Endothelial cell of umbilical vein (primary cell): ENCODE measurements at regions not wholly inside any gene's neighbourhood (a gene's known extent, or its start where the extent isn't known, plus 50 kb on each side); places are given as distances from the start of the nearest gene placed in this dataset.

Experiments used
- BruUV-seq: library from RNA; stranded (reverse); fragments of 400-500 nt; replicated peaks from 2 replicates; lab custom pipeline; 2021; lab: Mats Ljungman, UMichigan
- CTCF ChIA-PET: fragments of 300-600, 350-600 bp; sonication (Branson Sonifier 250); formaldehyde crosslinking; loops from one replicate; lab custom pipeline; 2021; ENCODE audit warnings: antibody characterized with exemption, inconsistent platforms; lab: Charles Lee
- POLR2A ChIA-PET: fragments of 300-600, 350-600 bp; sonication (Branson Sonifier 250); formaldehyde crosslinking; loops from one replicate; lab custom pipeline; 2021; ENCODE audit warnings: antibody characterized with exemption, inconsistent platforms; lab: Charles Lee
- DNase-seq: peaks from one replicate; pipeline ENCODE4 v3.0.0-alpha.2; 2011; ENCODE audit warnings: low read depth, low spot score
- FAIRE-seq: peaks from 2 replicates; lab custom pipeline; 2011; peaks lifted over from hg19 to GRCh38; lab: Jason Lieb, UNC
- H2AFZ ChIP-seq: 2 replicates; pipeline ENCODE4 v1.6.0; 2012; ENCODE audit warnings: low read depth, low read length, control low read depth, inconsistent platforms
- H3K27ac ChIP-seq: 2 replicates; pipeline ENCODE4 v1.5.1; 2011; ENCODE audit warnings: low read depth, mild to moderate bottlenecking, control low read depth, low read length, moderate library complexity; ENCODE audit not compliant: insufficient read depth
- H3K27me3 ChIP-seq, 2 experiments: 2 replicates each; pipeline versions ENCODE4 v1.6.0 to v1.6.1; 2011; ENCODE audit warnings: low read length in 2 of 2, mixed read lengths in 1 of 2; ENCODE audit not compliant: control insufficient read depth in 2 of 2, insufficient read depth in 2 of 2
- H3K36me3 ChIP-seq, 2 experiments: 2 replicates in 1 of 2; 3 replicates in 1 of 2; pipeline ENCODE4 v1.5.1; 2011; ENCODE audit warnings: low read length in 2 of 2, mild to moderate bottlenecking in 1 of 2, moderate library complexity in 1 of 2; ENCODE audit not compliant: control insufficient read depth in 2 of 2, insufficient read depth in 2 of 2; ENCODE audit errors: extremely low read depth in 1 of 2
- H3K4me1 ChIP-seq: 3 replicates; pipeline ENCODE4 v1.5.1; 2011; ENCODE audit warnings: mild to moderate bottlenecking, low read length; ENCODE audit not compliant: control insufficient read depth, insufficient read depth; ENCODE audit errors: extremely low read depth
- H3K4me2 ChIP-seq: 2 replicates; pipeline ENCODE4 v1.6.1; 2011; ENCODE audit warnings: low read length, control low read depth, mixed read lengths; ENCODE audit not compliant: insufficient read depth
- H3K4me3 ChIP-seq, 3 experiments: fragments of 200-600 bp in 1 of 3; sonication (generic), shearing (Covaris generic) in 1 of 3; replicated peaks in 1 of 3; 2 replicates each; pipeline ENCODE4 v1.5.1; 2011 to 2016; ENCODE audit warnings: control low read depth in 3 of 3, low read length in 3 of 3, mild to moderate bottlenecking in 2 of 3, inconsistent platforms in 1 of 3, low read depth in 1 of 3, moderate library complexity in 1 of 3; ENCODE audit not compliant: insufficient read depth in 1 of 3
- H3K79me2 ChIP-seq: 2 replicates; pipeline ENCODE4 v1.6.0; 2012; ENCODE audit warnings: low read length, inconsistent platforms; ENCODE audit not compliant: control insufficient read depth, insufficient read depth
- H3K9ac ChIP-seq: replicated peaks from 2 replicates; pipeline ENCODE3; 2011; ENCODE audit warnings: low read length, control low read depth; ENCODE audit not compliant: insufficient read depth; ENCODE audit errors: extremely low read depth
- H3K9me1 ChIP-seq: replicated peaks from 3 replicates; pipeline ENCODE4 v1.6.0; 2011; ENCODE audit warnings: mild to moderate bottlenecking, low read length; ENCODE audit not compliant: control insufficient read depth, insufficient read depth; ENCODE audit errors: extremely low read depth
- H3K9me3 ChIP-seq: replicated peaks from 2 replicates; pipeline ENCODE4 v1.5.1; 2012; ENCODE audit warnings: low read length, inconsistent platforms; ENCODE audit not compliant: control insufficient read depth, insufficient read depth
- H4K20me1 ChIP-seq: replicated peaks from 2 replicates; pipeline ENCODE3; 2011; ENCODE audit warnings: mild to moderate bottlenecking, low read length; ENCODE audit not compliant: control insufficient read depth, insufficient read depth; ENCODE audit errors: extremely low read depth
- CTCF ChIP-seq, 2 donors: IDR thresholded peaks; 1 replicate in 1 of 2; 2 replicates in 1 of 2; pipeline ENCODE4 v1.5.1; 2011; ENCODE audit warnings: low read length in 2 of 2, mild to moderate bottlenecking in 2 of 2, moderate library complexity in 2 of 2, control low read depth in 1 of 2, inconsistent platforms in 1 of 2, low read depth in 1 of 2; ENCODE audit not compliant: insufficient read depth in 1 of 2; ENCODE audit errors: extremely low read depth in 1 of 2
- EZH2 ChIP-seq: IDR thresholded peaks from 2 replicates; pipeline ENCODE4 v1.6.1; 2012; ENCODE audit warnings: borderline replicate concordance, low read depth, mild to moderate bottlenecking, moderate library complexity, low read length, inconsistent platforms; ENCODE audit not compliant: severe bottlenecking
- FOS ChIP-seq: IDR thresholded peaks from 2 replicates; pipeline ENCODE4 v1.6.1; 2011; ENCODE audit warnings: mild to moderate bottlenecking, low read length, moderate library complexity, borderline replicate concordance; ENCODE audit not compliant: insufficient read depth
- GATA2 ChIP-seq: IDR thresholded peaks from 2 replicates; pipeline ENCODE4 v1.7.0; 2011; ENCODE audit warnings: low read depth, mild to moderate bottlenecking, moderate library complexity, mixed read lengths, low read length; ENCODE audit not compliant: insufficient read length, insufficient read depth
- JUN ChIP-seq: IDR thresholded peaks from 2 replicates; pipeline ENCODE4 v1.6.1; 2011; ENCODE audit warnings: borderline replicate concordance, low read depth; ENCODE audit not compliant: insufficient read length, insufficient read depth
- MAX ChIP-seq: IDR thresholded peaks from 2 replicates; pipeline ENCODE4 v1.6.1; 2011; ENCODE audit not compliant: insufficient read depth, insufficient read length
- MYC ChIP-seq: IDR thresholded peaks from one replicate; pipeline ENCODE4 v1.6.1; 2011; ENCODE audit warnings: mild to moderate bottlenecking, low read depth, low read length
- POLR2A ChIP-seq: IDR thresholded peaks from 2 replicates; pipeline ENCODE4 v1.6.1; 2012; ENCODE audit warnings: low read depth, mild to moderate bottlenecking, control low read depth, low read length
- POLR2AphosphoS5 ChIP-seq: IDR thresholded peaks from 2 replicates; pipeline ENCODE4 v1.6.1; 2012; ENCODE audit warnings: low read depth, mild to moderate bottlenecking, control low read depth, low read length, moderate library complexity; ENCODE audit not compliant: insufficient read depth
- dilution Hi-C: fragments of 300-500 bp; cut with MboI; formaldehyde crosslinking; loops from one replicate; pipeline ENCODE4 v1.15.0; 2019; ENCODE audit warnings: low sequenced_read_pairs; ENCODE audit not compliant: extremely low pct_ligation_motif_present
- intact Hi-C: fragments of 100-400 bp; cut with micrococcal nuclease; formaldehyde crosslinking; loops from one replicate; pipeline ENCODE4 v1.10.0; 2022

GRCh38 chr19:33927789-33928457 lies 131.3 kb downstream of the KCTD15 start:
- dilution Hi-C loops (no loop called here), intact Hi-C loops (no loop called here)
- no peak overlapping the region for H2AFZ ChIP-seq
- H3K27ac ChIP-seq, result no peak overlapping the region
- H3K9me3 ChIP-seq, result no peaks in the 10 kb centered on the region
- H3K27me3 ChIP-seq, result no peaks in the 10 kb centered on the region
- BruUV-seq, result no TSS peak
- CTCF ChIA-PET, result no interaction called here
- POLR2A ChIA-PET, result no interaction called here
- H3K4me3 ChIP-seq, result no peak overlapping the region
- no peak overlapping the region for H3K4me2 ChIP-seq
- no peaks in the 10 kb centered on the region for H4K20me1 ChIP-seq
- TF ChIP-seq MAX (no peak), FOS (no peak), JUN (no peak), GATA2 (no peak)
- no peaks in the 10 kb centered on the region for H3K4me1 ChIP-seq
- DNase-seq (no peak), FAIRE-seq (no peak)
- H3K36me3 ChIP-seq, result no peaks in the 10 kb centered on the region
- no peaks in the 10 kb centered on the region for H3K79me2 ChIP-seq
- no peaks in the 10 kb centered on the region for H3K9me1 ChIP-seq
- H3K9ac ChIP-seq, result no peak overlapping the region

- Histone ChIP-seq H3K4me2 (no peak overlapping the region), H3K9ac (no peak overlapping the region), H2AFZ (no peak overlapping the region), H3K4me3 (no peak overlapping the region), H3K27me3 (no peaks in the 10 kb centered on the region), H4K20me1 (no peaks in the 10 kb centered on the region), H3K4me1 (no peaks in the 10 kb centered on the region), H3K27ac (no peak overlapping the region), H3K36me3 (no peaks in the 10 kb centered on the region), H3K9me1 (no peaks in the 10 kb centered on the region), H3K9me3 (no peaks in the 10 kb centered on the region), H3K79me2 (no peaks in the 10 kb centered on the region)
- intact Hi-C loops, result no loop called here
- no TSS peak for BruUV-seq
- dilution Hi-C loops, result no loop called here
- TF ChIP-seq EZH2 (no peak), JUN (no peak), GATA2 (no peak), MAX (no peak), CTCF (IDR thresholded peaks at IDR 0.05; ENCODE audit: extremely low read depth in 1 of 2, insufficient read depth in 1 of 2, low read depth in 1 of 2, low read length in 2 of 2) (no peak), POLR2A (no peak), POLR2AphosphoS5 (no peak), MYC (no peak), FOS (no peak)
- DNase-seq, result no peak
- no peak for FAIRE-seq
- ChIA-PET CTCF (no interaction called here), POLR2A (no interaction called here)
Observed at GRCh38 chr19:33928458-33928950, 131.8 kb downstream of the KCTD15 start.
